ENCODE measurements at regions not wholly inside any gene's neighbourhood (a gene's known extent, or its start where the extent isn't known, plus 50 kb on each side); places are given as distances from the start of the nearest gene placed in this dataset.

GRCh38 chr1:184875218-184875617 is 99.1 kb downstream of the NIBAN1 start:
- no peak overlapping the region for H3K4me3 ChIP-seq (ENCODE audit: low read depth, low read length)
- no peak for TF ChIP-seq CTCF (IDR thresholded peaks at IDR 0.05; ENCODE audit: low read depth, low read length, missing control alignments)
- in situ Hi-C loops (cut with HindIII; ENCODE audit: low sequenced_read_pairs): no loop called here
- DNase-seq (ENCODE audit: low read depth): no peak

GRCh38 chr1:184870319-184870718 is 104.0 kb downstream of the NIBAN1 start:
- no peak overlapping the region for H3K4me3 ChIP-seq (ENCODE audit: low read depth, low read length)
- TF ChIP-seq CTCF (IDR thresholded peaks at IDR 0.05; ENCODE audit: low read depth, low read length, missing control alignments): no peak
- no peak for DNase-seq (ENCODE audit: low read depth)
- in situ Hi-C loops (cut with HindIII; ENCODE audit: low sequenced_read_pairs): no loop called here

- no peak for DNase-seq (ENCODE audit: low read depth)
- no peak overlapping the region for H3K4me3 ChIP-seq (ENCODE audit: low read depth, low read length)
- TF ChIP-seq CTCF (IDR thresholded peaks at IDR 0.05; ENCODE audit: low read depth, low read length, missing control alignments): no peak
- in situ Hi-C loops (cut with HindIII; ENCODE audit: low sequenced_read_pairs): no loop called here
Observed at GRCh38 chr1:184867866-184868689, 106.2 kb downstream of the NIBAN1 start.

- TF ChIP-seq CTCF (IDR thresholded peaks at IDR 0.05; ENCODE audit: low read depth, low read length, missing control alignments): no peak
- no peak overlapping the region for H3K4me3 ChIP-seq (ENCODE audit: low read depth, low read length)
- peak; percentile 98 for DNase-seq (ENCODE audit: low read depth)
- in situ Hi-C loops (cut with HindIII; ENCODE audit: low sequenced_read_pairs): no loop called here
Observed at GRCh38 chr1:184866991-184867788, 107.1 kb downstream of the NIBAN1 start.

GRCh38 chr1:184866586-184866985 is 107.7 kb downstream of the NIBAN1 start:
- in situ Hi-C loops (cut with HindIII; ENCODE audit: low sequenced_read_pairs): no loop called here
- no peak for TF ChIP-seq CTCF (IDR thresholded peaks at IDR 0.05; ENCODE audit: low read depth, low read length, missing control alignments)
- no peak overlapping the region for H3K4me3 ChIP-seq (ENCODE audit: low read depth, low read length)
- no peak for DNase-seq (ENCODE audit: low read depth)

GRCh38 chr1:184865831-184866230 is 108.5 kb downstream of the NIBAN1 start:
- no peak for DNase-seq (ENCODE audit: low read depth)
- in situ Hi-C loops (cut with HindIII; ENCODE audit: low sequenced_read_pairs): no loop called here
- no peak for TF ChIP-seq CTCF (IDR thresholded peaks at IDR 0.05; ENCODE audit: low read depth, low read length, missing control alignments)
- no peak overlapping the region for H3K4me3 ChIP-seq (ENCODE audit: low read depth, low read length)

Data from astrocyte of the cerebellum (primary cell).